Inflammatory macrophage treated with lipopolysaccharide for 1 hour (primary cell): ENCODE measurements at regions not wholly inside any gene's neighbourhood (a gene's known extent, or its start where the extent isn't known, plus 50 kb on each side); places are given as distances from the start of the nearest gene placed in this dataset.
"Not testable (repeated sequence)": the region's sequence is repeated elsewhere in the genome, so short reads cannot be mapped to it uniquely, and the experiment has no call there.

Source experiments
- DNase-seq, 2 donors: peaks; one replicate each; pipeline ENCODE4 v3.0.0-alpha.2; 2020 to 2022

DNA sequence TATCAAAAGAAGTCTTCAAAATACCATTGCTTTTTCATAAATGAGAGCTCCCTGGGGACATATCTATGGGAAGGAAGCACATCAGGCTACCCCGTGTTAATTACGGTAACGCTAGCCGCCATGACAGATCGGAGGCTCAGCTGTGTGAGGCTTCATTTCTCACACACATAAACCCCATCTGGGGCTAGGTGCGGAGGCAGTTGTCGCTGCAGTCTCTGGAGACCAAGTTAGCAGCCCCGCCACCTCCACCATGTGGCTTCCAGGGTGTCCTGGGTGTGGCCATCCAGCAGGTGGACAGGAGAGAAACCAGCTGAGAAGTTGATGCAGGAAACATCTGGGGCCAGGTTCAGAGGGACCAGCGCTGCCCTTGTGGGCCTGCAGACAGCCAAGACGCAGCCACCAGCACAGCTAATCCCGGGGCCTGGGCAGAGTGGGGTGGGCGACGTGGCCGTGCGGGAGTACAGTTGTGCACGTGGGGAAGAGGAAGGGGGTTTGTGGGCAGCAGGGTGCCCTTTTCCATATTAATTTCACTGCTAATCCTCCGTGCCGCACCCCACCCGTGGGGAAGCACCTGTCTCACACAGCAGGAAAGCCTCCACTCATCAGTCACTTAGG lies 426.5 kb downstream of the IRX1 start:
- no peak for DNase-seq

GRCh38 chr5:4023091-4023752 lies 427.6 kb downstream of the IRX1 start:
- DNase-seq: no peak

- DNase-seq: no peak
Measured at GRCh38 chr5:4023753-4024335, 428.2 kb downstream of the IRX1 start.

GRCh38 chr5:4027088-4027734 lies 431.6 kb downstream of the IRX1 start:
- no peak for DNase-seq

GRCh38 chr5:4028384-4028783 lies 432.8 kb downstream of the IRX1 start:
- DNase-seq: no peak

GRCh38 chr5:4033546-4033945 lies 437.9 kb downstream of the IRX1 start:
- DNase-seq: not testable (repeated sequence)

DNA sequence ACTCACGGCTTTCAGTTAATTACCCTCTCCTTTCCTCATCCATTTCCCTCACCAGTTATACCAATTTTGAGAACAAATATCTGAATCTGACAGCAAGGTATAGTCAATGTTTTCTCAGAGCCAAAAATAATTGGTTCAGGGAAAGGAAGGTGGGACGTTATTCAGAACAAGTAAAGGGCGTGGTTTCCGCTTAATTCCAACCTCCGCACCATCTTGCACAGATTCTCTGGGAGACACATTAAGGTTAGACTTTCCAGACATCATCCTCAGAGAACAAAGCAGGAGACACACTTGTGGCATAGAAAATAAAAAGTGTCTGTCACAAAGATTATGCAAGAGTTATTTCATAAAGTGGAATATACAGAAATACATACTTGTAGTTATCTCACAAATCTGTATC lies 441.2 kb downstream of the IRX1 start:
- no peak for DNase-seq

DNA sequence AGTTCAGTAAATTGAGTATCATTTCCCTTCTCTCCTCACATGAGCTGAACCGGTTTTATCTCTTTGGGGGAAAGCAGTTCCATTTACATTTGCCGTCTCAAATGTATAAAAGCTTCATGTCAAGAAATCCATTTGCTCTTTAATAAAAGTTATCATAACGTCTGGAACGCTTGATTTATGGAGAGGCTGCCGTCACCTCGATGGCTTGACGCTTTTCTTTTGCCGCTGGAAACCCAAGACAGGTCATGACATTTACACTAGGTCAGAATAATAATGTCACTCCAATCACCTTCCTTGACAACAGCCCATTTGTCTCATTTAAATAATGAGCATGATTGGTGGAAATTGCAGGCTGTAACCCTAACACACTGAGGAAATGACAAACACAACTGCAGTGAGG lies 443.4 kb downstream of the IRX1 start:
- DNase-seq: no peak

DNA sequence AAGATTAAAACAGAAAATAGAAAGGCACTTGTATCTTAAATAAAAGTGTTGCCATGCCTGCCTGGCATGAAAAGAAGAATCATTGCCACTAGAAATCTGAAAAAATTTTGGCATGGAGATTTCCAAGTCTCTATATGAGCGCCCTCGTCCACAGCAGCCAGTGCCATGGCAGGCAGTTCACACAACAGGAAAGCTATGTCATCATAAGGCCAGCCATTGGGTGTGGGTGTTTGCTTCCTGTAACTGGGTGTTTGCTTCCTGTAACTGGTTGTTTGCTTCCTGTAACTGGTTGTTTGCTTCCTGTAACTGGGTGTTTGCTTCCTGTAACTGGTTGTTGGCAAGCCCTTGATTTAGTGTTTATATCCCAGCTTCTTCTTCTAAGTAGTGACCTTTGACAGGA lies 446.7 kb downstream of the IRX1 start:
- no peak for DNase-seq

- no peak for DNase-seq
Measured at GRCh38 chr5:4043135-4043534, 447.5 kb downstream of the IRX1 start.

DNA sequence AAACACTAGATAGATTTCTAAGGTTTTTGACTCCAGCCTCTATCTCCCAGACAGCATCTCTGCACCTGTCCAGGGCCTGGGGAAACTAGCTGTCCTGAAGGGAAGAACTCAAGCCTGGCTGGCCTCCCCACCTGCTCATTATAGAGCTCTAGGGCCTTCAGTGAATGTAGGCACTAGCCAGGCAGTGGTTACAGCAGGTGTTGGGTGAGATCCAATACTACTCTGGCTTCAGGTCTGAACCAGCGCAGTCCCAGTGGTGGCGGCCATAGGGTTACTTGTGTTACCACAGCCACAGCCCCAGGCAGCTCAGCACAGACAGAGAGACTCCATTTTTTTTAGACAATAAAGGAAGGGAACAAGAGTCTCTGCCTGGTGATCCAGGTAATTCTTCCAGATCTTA lies 449.2 kb downstream of the IRX1 start:
- no peak for DNase-seq

GRCh38 chr5:4048398-4048797 lies 452.8 kb downstream of the IRX1 start:
- DNase-seq: no peak

GRCh38 chr5:4050203-4050602 lies 454.6 kb downstream of the IRX1 start:
- no peak for DNase-seq

GRCh38 chr5:4053136-4053535 lies 457.5 kb downstream of the IRX1 start:
- DNase-seq: no peak

DNA sequence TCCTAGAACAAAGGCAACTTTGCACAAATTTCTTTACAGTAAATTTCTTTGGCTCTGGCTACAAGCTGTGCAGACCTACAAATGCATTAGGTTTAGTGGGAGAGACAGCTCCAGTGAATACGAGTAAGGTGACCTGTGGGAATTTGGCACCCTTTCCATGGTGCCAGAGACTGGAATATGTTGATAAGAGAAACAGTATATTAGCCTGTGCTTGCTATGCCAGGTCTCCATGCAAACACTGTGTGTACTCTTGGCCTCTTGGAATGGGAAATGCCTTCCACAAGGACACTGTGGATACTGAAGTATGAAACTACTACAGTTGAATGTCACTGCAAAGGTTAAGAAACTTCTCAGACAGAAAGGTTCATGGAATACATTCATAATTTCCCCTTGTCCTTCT lies 458.5 kb downstream of the IRX1 start:
- DNase-seq: no peak

DNA sequence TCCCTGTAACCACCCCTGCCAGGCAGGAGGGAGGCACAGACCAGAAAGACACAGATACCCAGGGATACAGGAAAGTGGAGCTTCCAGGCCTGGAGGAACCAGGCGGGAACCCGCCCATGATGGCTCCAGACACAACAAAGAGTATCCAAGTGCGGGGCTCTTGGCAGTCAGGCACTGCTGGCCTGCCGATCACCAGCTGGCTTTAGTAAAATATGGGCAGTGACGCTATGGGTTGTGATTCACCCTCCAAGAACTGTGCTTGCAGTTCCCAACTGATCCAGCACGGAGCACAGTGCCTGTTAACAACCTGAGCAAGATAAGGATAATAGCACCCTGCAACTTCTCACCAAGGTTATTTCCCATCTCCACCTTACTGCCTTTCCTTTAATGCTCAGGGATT lies 463.3 kb downstream of the IRX1 start:
- no peak for DNase-seq

GRCh38 chr5:4065472-4066320 lies 470.1 kb downstream of the IRX1 start:
- DNase-seq: no peak

DNA sequence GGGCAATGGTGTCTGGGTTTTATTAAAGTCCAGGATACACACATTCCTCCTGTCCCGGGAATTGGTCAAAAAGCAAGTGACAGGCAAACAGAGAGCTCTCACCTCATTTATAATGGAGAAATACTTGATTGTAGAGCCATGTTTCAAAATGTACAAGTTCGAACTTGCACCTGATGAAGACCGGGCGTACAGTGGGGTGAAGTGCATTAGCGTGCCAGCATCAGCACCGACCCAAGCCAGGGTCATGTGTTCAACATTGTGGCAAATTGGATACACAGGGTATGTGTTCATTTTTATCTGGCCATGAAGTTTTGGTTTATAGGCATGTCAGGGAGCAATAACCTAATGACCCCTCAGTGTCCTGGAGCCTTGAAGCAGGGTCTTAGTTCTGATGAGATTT lies 472.5 kb downstream of the IRX1 start:
- DNase-seq: no peak

GRCh38 chr5:4078544-4078943 lies 482.9 kb downstream of the IRX1 start:
- DNase-seq: no peak

DNA sequence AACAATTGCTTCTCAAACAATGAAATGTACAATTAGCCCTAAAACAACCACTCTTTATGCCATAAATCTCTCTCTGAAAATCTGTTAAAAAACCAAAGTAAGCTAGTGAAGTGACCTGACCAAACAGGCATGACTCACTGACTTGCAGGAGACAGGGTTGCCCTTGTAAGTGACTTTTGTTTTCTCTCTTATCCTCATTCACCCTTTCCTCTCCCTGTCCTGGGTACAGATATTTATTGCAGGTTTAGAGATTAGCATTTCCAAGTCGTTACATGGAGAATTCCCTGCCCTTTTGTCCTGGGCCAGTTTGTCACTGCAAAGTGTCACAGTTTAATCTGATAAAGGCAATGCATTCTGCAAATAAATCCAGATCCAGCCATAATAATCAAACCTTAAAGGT lies 484.2 kb downstream of the IRX1 start:
- no peak for DNase-seq

DNA sequence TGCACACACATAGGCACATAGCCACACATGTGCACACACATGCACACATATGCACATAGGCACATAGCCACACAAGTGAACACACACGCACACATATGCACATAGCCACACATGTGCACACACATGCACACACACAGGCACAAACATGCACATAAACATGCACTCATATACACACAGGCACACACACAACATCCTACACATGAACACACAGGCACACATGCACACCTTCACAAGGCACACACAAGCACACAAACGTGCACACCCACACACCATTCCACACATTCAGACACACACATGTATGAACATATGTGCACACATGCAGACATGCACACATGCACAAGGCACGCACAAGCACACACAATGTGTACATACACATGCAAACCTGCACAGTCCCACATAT lies 484.7 kb downstream of the IRX1 start:
- DNase-seq: no peak

- no peak for DNase-seq
Measured at GRCh38 chr5:4081059-4081458, 485.4 kb downstream of the IRX1 start.

- DNase-seq: no peak
Measured at GRCh38 chr5:4081466-4081865, 485.8 kb downstream of the IRX1 start.
